GM13977 (cell line): ENCODE measurements at regions not wholly inside any gene's neighbourhood (a gene's known extent, or its start where the extent isn't known, plus 50 kb on each side); places are given as distances from the start of the nearest gene placed in this dataset.
A peak's percentile ranks its signal among the peaks of the same experiment; 100 is the strongest.

Experiments used
- DNase-seq: peaks from one replicate; pipeline ENCODE4 v3.0.0; 2012; ENCODE audit warnings: low spot score
- in situ Hi-C: fragments of 300-500 bp; cut with MboI; formaldehyde crosslinking; loops from one replicate; pipeline ENCODE4 v1.12.0; 2022; ENCODE audit warnings: low sequenced_read_pairs, low pct_unique_long_range_greater_than_20kb, mixed read lengths, inconsistent platforms; ENCODE audit not compliant: unreplicated experiment
- TF ChIP-seq, protein P1 (sequence below): IDR thresholded peaks from 2 replicates; pipeline ENCODE4 v1.5.1; 2012; ENCODE audit warnings: mild to moderate bottlenecking, control low read depth; ENCODE audit not compliant: insufficient read depth; ENCODE audit errors: extremely low read depth, missing control alignments

DNA sequence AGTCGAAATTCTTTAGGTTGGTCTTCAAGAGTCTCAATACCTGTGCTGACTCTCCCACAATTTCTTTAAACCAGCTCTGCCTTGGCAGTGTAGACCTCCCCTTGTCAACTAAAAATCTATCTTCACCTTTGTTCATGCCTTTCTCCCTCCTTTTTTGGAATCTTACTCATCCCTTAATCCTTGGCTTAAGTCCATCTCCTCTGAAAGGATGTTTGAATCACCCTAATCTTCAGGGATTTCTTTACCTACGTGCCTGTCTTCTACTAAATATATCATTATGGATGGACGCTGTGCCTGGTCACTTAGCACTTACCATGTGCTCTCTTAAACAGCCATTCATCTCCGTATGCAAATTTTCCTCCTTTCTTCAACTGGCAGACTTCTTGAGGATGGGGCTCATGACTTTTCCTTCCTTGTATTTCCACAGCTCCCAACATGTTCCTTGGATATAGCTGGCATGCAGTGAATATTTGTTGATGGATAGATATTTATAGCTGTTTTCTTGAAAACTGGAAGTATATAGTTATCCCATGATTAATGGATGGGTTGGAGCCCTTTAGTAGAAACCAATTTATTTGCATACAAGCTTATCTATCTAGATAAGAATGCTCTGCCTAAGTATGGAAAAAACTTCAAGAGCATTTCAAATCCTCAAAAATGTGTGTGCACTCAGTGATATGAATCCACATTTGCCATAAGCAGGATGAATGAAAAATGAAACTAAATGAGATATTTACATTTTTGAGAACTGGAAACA, 166.6 kb downstream of the SPRY1 start:
- TF ChIP-seq, protein P1, sequence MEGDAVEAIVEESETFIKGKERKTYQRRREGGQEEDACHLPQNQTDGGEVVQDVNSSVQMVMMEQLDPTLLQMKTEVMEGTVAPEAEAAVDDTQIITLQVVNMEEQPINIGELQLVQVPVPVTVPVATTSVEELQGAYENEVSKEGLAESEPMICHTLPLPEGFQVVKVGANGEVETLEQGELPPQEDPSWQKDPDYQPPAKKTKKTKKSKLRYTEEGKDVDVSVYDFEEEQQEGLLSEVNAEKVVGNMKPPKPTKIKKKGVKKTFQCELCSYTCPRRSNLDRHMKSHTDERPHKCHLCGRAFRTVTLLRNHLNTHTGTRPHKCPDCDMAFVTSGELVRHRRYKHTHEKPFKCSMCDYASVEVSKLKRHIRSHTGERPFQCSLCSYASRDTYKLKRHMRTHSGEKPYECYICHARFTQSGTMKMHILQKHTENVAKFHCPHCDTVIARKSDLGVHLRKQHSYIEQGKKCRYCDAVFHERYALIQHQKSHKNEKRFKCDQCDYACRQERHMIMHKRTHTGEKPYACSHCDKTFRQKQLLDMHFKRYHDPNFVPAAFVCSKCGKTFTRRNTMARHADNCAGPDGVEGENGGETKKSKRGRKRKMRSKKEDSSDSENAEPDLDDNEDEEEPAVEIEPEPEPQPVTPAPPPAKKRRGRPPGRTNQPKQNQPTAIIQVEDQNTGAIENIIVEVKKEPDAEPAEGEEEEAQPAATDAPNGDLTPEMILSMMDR: no peak
- in situ Hi-C loops: no loop called here
- DNase-seq: no peak

DNA sequence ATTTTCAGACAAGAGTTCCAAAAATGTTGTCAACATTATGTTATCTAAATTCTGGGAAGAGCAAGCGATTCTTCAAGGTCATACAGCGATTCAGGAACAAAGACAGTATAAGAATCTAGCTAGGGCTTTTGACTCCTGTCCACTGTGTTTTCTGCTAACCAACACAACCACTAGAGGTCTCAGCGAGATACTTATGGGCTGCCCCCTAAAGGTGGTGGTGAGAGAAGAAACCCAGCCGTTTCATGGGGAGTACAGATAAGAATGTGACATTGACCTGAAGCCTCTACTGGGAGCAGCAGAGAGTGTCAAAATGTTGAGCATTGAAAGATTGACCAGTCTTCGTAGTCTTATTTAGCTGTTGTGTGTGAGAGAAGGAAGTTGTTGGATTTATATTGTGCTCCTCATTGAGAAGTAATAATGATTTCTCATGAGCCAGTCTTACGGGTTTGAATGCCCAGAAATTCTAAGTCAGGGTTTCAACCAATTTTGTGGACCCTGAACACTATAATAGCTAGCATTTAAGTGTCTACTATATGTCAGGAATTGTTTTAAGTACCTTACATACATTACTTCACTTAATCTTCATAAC, 168.3 kb downstream of the SPRY1 start:
- peak; percentile 79 for DNase-seq
- TF ChIP-seq, protein P1: peak; percentile 89
- in situ Hi-C loops: no loop called here

DNA sequence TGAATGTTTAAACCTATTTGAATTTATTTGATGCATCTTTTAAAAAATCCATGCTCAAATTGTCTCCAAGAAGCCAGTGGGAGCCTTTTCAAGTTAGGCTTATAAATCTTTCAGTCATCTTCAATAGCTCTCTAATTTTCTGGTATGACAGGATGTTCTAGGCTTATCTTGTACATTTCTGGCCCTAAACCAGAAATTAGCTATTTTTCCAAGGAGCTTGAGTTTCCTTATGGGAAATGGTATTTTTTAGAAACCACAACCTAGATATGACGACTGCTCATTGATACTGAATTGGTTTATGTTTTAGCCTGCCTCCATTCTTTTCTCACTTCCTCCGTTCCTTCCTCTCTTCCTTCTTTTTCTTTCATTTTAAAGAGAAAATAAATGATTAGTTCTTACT, 172.3 kb downstream of the SPRY1 start:
- in situ Hi-C loops: no loop called here
- TF ChIP-seq, protein P1: no peak
- DNase-seq: no peak

DNA sequence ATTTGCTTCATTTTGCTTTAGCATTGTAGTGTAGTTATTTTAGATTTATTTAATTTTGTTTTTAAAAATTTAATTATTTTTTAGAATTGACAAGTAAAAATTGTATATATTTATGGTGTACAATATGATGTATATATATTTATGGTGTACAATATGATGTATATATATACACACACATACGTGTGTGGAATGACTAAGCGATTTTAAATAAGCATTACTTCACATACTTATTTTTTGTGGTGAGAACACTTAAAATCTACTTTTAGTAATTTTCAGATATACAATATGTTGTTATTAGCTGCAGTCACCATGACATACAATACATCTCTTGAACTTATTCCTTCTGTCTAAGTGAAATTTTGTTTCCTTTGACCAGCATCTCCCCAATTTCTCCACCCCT, 172.9 kb downstream of the SPRY1 start:
- no peak for DNase-seq
- TF ChIP-seq, protein P1: no peak
- in situ Hi-C loops: no loop called here

DNA sequence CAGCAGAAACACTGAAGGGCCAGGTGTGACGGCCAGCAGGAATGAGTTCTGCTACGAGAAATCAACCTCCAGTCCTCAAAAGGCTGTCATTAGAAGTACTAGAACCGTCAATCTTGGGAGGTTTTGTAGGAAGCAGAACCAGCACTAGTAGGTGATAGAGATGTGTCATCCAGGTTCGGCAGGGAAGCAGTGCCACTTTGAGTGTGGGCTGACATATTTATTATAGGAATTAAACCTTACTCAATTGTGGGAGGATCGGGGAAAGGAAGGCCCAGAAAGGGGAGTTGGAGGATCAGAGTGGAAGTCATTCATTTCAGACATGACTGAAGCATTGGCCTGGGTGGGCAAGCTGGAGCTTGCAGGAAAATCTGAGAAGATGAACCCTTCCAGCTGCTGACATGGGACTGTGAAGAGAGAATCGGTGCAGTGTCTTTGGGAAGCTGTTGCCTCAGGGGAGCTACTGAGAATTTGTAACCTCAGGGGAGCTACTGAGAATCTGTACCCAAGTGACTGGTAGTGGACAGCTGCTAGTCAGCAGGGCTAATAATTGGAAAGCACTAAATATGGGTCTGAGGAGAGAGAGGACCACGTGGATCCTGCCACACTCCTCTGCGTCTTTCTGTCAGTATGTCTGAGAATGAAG, 177.4 kb downstream of the SPRY1 start:
- DNase-seq: no peak
- TF ChIP-seq, protein P1: no peak
- in situ Hi-C loops: no loop called here

DNA sequence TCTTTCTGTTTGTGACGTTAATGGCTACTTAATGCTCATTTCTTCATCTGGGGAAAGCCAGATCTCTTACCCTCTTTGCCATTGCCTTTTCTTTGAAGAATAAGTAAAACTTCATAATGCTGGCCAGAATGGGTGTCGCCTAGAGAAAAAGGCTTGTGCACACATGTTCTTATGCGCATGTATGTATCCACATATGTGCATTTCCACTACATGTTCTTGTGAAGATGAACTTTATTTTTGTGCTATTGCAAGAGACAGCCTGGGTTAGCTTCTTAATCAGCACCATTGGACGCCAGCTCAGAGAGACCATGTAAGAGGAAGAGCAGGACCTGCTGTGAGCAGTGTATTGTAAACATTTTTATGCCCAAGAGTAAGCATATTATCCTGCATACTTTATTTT, 178.7 kb downstream of the SPRY1 start:
- no peak for DNase-seq
- in situ Hi-C loops: no loop called here
- TF ChIP-seq, protein P1: no peak
